Hematopoietic multipotent progenitor cell treated with erythropoietin and hydrocortisone succinate and interleukin-3 and kit ligand, for 8 days (in vitro differentiated cells): ENCODE measurements at regions not wholly inside any gene's neighbourhood (a gene's known extent, or its start where the extent isn't known, plus 50 kb on each side); places are given as distances from the start of the nearest gene placed in this dataset.
"Not testable (repeated sequence)": the region's sequence is repeated elsewhere in the genome, so short reads cannot be mapped to it uniquely, and the experiment has no call there.

Experiments
- DNase-seq: peaks from one replicate; pipeline ENCODE4 v3.0.0-alpha.2; 2015

GRCh38 chr20:56689318-56689717, 60.2 kb downstream of the TFAP2C start:
- no peak for DNase-seq

GRCh38 chr20:56689852-56690485, 60.9 kb downstream of the TFAP2C start:
- DNase-seq, result no peak

GRCh38 chr20:56690531-56691175, 61.5 kb downstream of the TFAP2C start:
- DNase-seq, result no peak

GRCh38 chr20:56691325-56691998, 62.4 kb downstream of the TFAP2C start:
- no peak for DNase-seq

GRCh38 chr20:56693217-56693616, 64.1 kb downstream of the TFAP2C start:
- no peak for DNase-seq

GRCh38 chr20:56697476-56697875, 68.4 kb downstream of the TFAP2C start:
- DNase-seq, result no peak

GRCh38 chr20:56698297-56698696, 69.2 kb downstream of the TFAP2C start:
- DNase-seq, result no peak

GRCh38 chr20:56698749-56699148, 69.6 kb downstream of the TFAP2C start:
- DNase-seq, result no peak

GRCh38 chr20:56702931-56703840, 74.1 kb downstream of the TFAP2C start:
- DNase-seq, result no peak

GRCh38 chr20:56706867-56707360, 77.8 kb downstream of the TFAP2C start:
- DNase-seq, result no peak

GRCh38 chr20:56708991-56709390, 79.9 kb downstream of the TFAP2C start:
- no peak for DNase-seq

- no peak for DNase-seq
These were observed 81.0 kb downstream of the TFAP2C start for GRCh38 chr20:56710125-56710524.

- DNase-seq, result not testable (repeated sequence)
These were observed 81.5 kb downstream of the TFAP2C start for GRCh38 chr20:56710577-56710976.

GRCh38 chr20:56711018-56711417, 81.9 kb downstream of the TFAP2C start:
- DNase-seq, result no peak

- DNase-seq, result no peak
These were observed 86.2 kb downstream of the TFAP2C start for GRCh38 chr20:56715309-56715708.

GRCh38 chr20:56715902-56716519, 86.9 kb downstream of the TFAP2C start:
- no peak for DNase-seq

- DNase-seq, result no peak
These were observed 87.7 kb downstream of the TFAP2C start for GRCh38 chr20:56716806-56717205.

- DNase-seq, result no peak
These were observed 89.7 kb downstream of the TFAP2C start for GRCh38 chr20:56718816-56719215.

- no peak for DNase-seq
These were observed 91.6 kb downstream of the TFAP2C start for GRCh38 chr20:56720620-56721213.

GRCh38 chr20:56722042-56722441, 92.9 kb downstream of the TFAP2C start:
- peak; percentile 2 for DNase-seq

- DNase-seq, result no peak
These were observed 94.2 kb downstream of the TFAP2C start for GRCh38 chr20:56723331-56723730.

- DNase-seq, result no peak
These were observed 95.2 kb downstream of the TFAP2C start for GRCh38 chr20:56724241-56724757.
